ENCODE measurements at regions not wholly inside any gene's neighbourhood (a gene's known extent, or its start where the extent isn't known, plus 50 kb on each side); places are given as distances from the start of the nearest gene placed in this dataset.

- TF ChIP-seq, protein P1, sequence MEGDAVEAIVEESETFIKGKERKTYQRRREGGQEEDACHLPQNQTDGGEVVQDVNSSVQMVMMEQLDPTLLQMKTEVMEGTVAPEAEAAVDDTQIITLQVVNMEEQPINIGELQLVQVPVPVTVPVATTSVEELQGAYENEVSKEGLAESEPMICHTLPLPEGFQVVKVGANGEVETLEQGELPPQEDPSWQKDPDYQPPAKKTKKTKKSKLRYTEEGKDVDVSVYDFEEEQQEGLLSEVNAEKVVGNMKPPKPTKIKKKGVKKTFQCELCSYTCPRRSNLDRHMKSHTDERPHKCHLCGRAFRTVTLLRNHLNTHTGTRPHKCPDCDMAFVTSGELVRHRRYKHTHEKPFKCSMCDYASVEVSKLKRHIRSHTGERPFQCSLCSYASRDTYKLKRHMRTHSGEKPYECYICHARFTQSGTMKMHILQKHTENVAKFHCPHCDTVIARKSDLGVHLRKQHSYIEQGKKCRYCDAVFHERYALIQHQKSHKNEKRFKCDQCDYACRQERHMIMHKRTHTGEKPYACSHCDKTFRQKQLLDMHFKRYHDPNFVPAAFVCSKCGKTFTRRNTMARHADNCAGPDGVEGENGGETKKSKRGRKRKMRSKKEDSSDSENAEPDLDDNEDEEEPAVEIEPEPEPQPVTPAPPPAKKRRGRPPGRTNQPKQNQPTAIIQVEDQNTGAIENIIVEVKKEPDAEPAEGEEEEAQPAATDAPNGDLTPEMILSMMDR (IDR thresholded peaks at IDR 0.05), result no peak
- TF ChIP-seq TP53 (CRISPR knock-in tag; IDR thresholded peaks at IDR 0.05), result no peak
Measured at GRCh38 chr5:32526810-32527209, 58.5 kb upstream of the SUB1 start.

Measured in A549 (cell line).